H9 (cell line): ENCODE measurements at regions not wholly inside any gene's neighbourhood (a gene's known extent, or its start where the extent isn't known, plus 50 kb on each side); places are given as distances from the start of the nearest gene placed in this dataset.

Source experiments
- DNase-seq: peaks from one replicate; pipeline ENCODE4 v3.0.0-alpha.2; 2017
- H2AFZ ChIP-seq: one replicate; pipeline ENCODE4 v1.6.1; 2013; ENCODE audit warnings: mild to moderate bottlenecking, low read length, control low read depth, moderate library complexity
- H2AK5ac ChIP-seq: 2 replicates; pipeline ENCODE4 v1.6.1; 2013; ENCODE audit warnings: low read length, control low read depth, mixed read lengths; ENCODE audit not compliant: insufficient read length
- H2BK120ac ChIP-seq: one replicate; pipeline ENCODE4 v1.6.1; 2013; ENCODE audit warnings: low read depth, mild to moderate bottlenecking, low read length, control low read depth, inconsistent platforms; ENCODE audit not compliant: poor library complexity, severe bottlenecking
- H2BK12ac ChIP-seq: 2 replicates; pipeline ENCODE4 v1.6.1; 2013; ENCODE audit warnings: low read length, control low read depth, mixed read lengths, low read depth; ENCODE audit not compliant: insufficient read length
- H2BK15ac ChIP-seq: 2 replicates; pipeline ENCODE4 v1.6.1; 2013; ENCODE audit warnings: low read depth, low read length, control low read depth
- H2BK20ac ChIP-seq: one replicate; pipeline ENCODE4 v1.6.1; 2013; ENCODE audit warnings: low read depth, mild to moderate bottlenecking, low read length, control low read depth, inconsistent platforms; ENCODE audit not compliant: poor library complexity, severe bottlenecking
- H2BK5ac ChIP-seq: 2 replicates; pipeline ENCODE4 v1.6.1; 2013; ENCODE audit warnings: low read length, control low read depth, mixed read lengths; ENCODE audit not compliant: insufficient read length
- H3K14ac ChIP-seq: 2 replicates; pipeline ENCODE4 v1.6.1; 2013; ENCODE audit warnings: low read length, control low read depth; ENCODE audit not compliant: insufficient read depth
- H3K18ac ChIP-seq: 2 replicates; pipeline ENCODE4 v1.6.1; 2013; ENCODE audit warnings: low read depth, mild to moderate bottlenecking, mixed read lengths, low read length, control low read depth; ENCODE audit not compliant: insufficient read length
- H3K23ac ChIP-seq: 2 replicates; pipeline ENCODE4 v1.6.1; 2013; ENCODE audit warnings: low read length, control low read depth, mixed read lengths, low read depth; ENCODE audit not compliant: insufficient read length
- H3K23me2 ChIP-seq: 2 replicates; pipeline ENCODE4 v1.6.1; 2013; ENCODE audit warnings: low read depth, mild to moderate bottlenecking, mixed read lengths, low read length, control low read depth; ENCODE audit not compliant: insufficient read length, poor library complexity, severe bottlenecking
- H3K27ac ChIP-seq: 2 replicates; pipeline ENCODE4 v1.5.1; 2013; ENCODE audit warnings: low read length, control low read depth, mixed read lengths, low read depth; ENCODE audit not compliant: insufficient read length
- H3K27me3 ChIP-seq: 2 replicates; pipeline ENCODE4 v1.6.1; 2013; ENCODE audit warnings: low read length, control low read depth, inconsistent platforms; ENCODE audit not compliant: insufficient read depth
- H3K4ac ChIP-seq: 2 replicates; pipeline ENCODE4 v1.6.1; 2013; ENCODE audit warnings: low read depth, mild to moderate bottlenecking, control low read depth, inconsistent platforms, low read length, moderate library complexity
- H3K4me1 ChIP-seq: 2 replicates; pipeline ENCODE4 v1.6.1; 2013; ENCODE audit warnings: low read length, control low read depth, inconsistent platforms; ENCODE audit not compliant: insufficient read depth
- H3K4me2 ChIP-seq: 2 replicates; pipeline ENCODE4 v1.6.1; 2013; ENCODE audit warnings: low read length, control low read depth, mixed read lengths; ENCODE audit not compliant: insufficient read length, insufficient read depth
- H3K56ac ChIP-seq: 2 replicates; pipeline ENCODE4 v1.6.1; 2013; ENCODE audit warnings: low read depth, mild to moderate bottlenecking, mixed read lengths, low read length, control low read depth; ENCODE audit not compliant: insufficient read length
- H3K79me1 ChIP-seq: 2 replicates; pipeline ENCODE4 v1.6.1; 2013; ENCODE audit warnings: low read depth, mild to moderate bottlenecking, moderate library complexity, low read length, control low read depth, inconsistent platforms; ENCODE audit not compliant: insufficient read depth, poor library complexity, severe bottlenecking
- H3K79me2 ChIP-seq: 2 replicates; pipeline ENCODE4 v1.6.1; 2013; ENCODE audit warnings: low read length, control low read depth, inconsistent platforms; ENCODE audit not compliant: insufficient read depth
- H3K9ac ChIP-seq: 2 replicates; pipeline ENCODE4 v1.6.1; 2013; ENCODE audit warnings: low read length, control low read depth, mixed read lengths; ENCODE audit not compliant: insufficient read length; ENCODE audit errors: extremely low read depth
- H3K9me3 ChIP-seq: one replicate; pipeline ENCODE4 v1.6.1; 2013; ENCODE audit warnings: low read depth, low read length, inconsistent platforms; ENCODE audit not compliant: control insufficient read depth
- H3T11ph ChIP-seq: one replicate; pipeline ENCODE4 v1.6.1; 2013; ENCODE audit warnings: mild to moderate bottlenecking, low read length, control low read depth, inconsistent platforms
- H4K20me1 ChIP-seq: one replicate; pipeline ENCODE4 v1.6.1; 2013; ENCODE audit not compliant: control insufficient read depth, insufficient read length, insufficient read depth
- H4K5ac ChIP-seq: 2 replicates; pipeline ENCODE4 v1.6.1; 2013; ENCODE audit warnings: low read depth, mild to moderate bottlenecking, mixed read lengths, low read length, control low read depth; ENCODE audit not compliant: insufficient read length
- H4K8ac ChIP-seq: replicated peaks from 2 replicates; pipeline ENCODE4 v1.6.1; 2013; ENCODE audit warnings: low read length, control low read depth, mixed read lengths, low read depth; ENCODE audit not compliant: insufficient read length
- H4K91ac ChIP-seq: 2 replicates; pipeline ENCODE4 v1.6.1; 2013; ENCODE audit warnings: low read depth, mild to moderate bottlenecking, moderate library complexity, mixed read lengths, low read length, control low read depth; ENCODE audit not compliant: insufficient read length
- H3K27ac Mint-ChIP-seq, 3 experiments: 2 replicates in 2 of 3; 3 replicates in 1 of 3; pipeline ENCODE4 v1.8.0; 2020 to 2021; ENCODE audit warnings: mixed read lengths in 3 of 3, mild to moderate bottlenecking in 1 of 3, moderate library complexity in 1 of 3
- H3K27me3 Mint-ChIP-seq: 2 replicates; pipeline ENCODE4 v1.8.0; 2021; ENCODE audit warnings: low read depth, mild to moderate bottlenecking, moderate library complexity, mixed read lengths
- H3K36me3 Mint-ChIP-seq, 3 experiments: 2 replicates in 2 of 3; 3 replicates in 1 of 3; pipeline ENCODE4 v1.8.0; 2020 to 2021; ENCODE audit warnings: low read depth in 3 of 3, mixed read lengths in 3 of 3; ENCODE audit not compliant: insufficient read depth in 1 of 3
- H3K4me1 Mint-ChIP-seq, 2 experiments: 2 replicates each; pipeline ENCODE4 v1.8.0; 2020; ENCODE audit warnings: mixed read lengths in 2 of 2
- H3K4me3 Mint-ChIP-seq, 2 experiments: 2 replicates in 1 of 2; 3 replicates in 1 of 2; pipeline ENCODE4 v1.8.0; 2020 to 2021; ENCODE audit warnings: mild to moderate bottlenecking in 2 of 2, mixed read lengths in 2 of 2, moderate library complexity in 1 of 2
- H3K9me3 Mint-ChIP-seq, 2 experiments: 2 replicates in 1 of 2; 3 replicates in 1 of 2; pipeline ENCODE4 v1.8.0; 2020; ENCODE audit warnings: mild to moderate bottlenecking in 2 of 2, mixed read lengths in 2 of 2, moderate library complexity in 1 of 2
- CTCF ChIP-seq: fragments of 200-600 bp; sonication (generic); conservative IDR thresholded peaks from 3 replicates; pipeline ENCODE4 v1.8.0; 2021; ENCODE audit warnings: antibody characterized with exemption, mild to moderate bottlenecking
- WGBS: extraction: QIAGEN DNeasy Blood & Tissue Kit; methylation state at CpG from one replicate; pipeline ENCODE4 v1.1.7; 2013; ENCODE audit warnings: missing lambda C conversion rate, low lambda C conversion rate, mixed read lengths; ENCODE audit not compliant: insufficient read length; ENCODE audit errors: extremely low coverage; 5-methylcytosine and 5-hydroxymethylcytosine counted together

- H3K27me3 Mint-ChIP-seq, result peaks cover 11% of the 10 kb centered on the region
- peaks cover 2 to 3% of the 10 kb centered on the region in 2 experiments; a peak in 3 of 5 replicates for H3K9me3 Mint-ChIP-seq
- Histone ChIP-seq H3K23ac (no peak overlapping the region), H2AK5ac (no peak overlapping the region), H4K91ac (no peak overlapping the region), H4K20me1 (no peaks in the 10 kb centered on the region), H3K79me2 (no peaks in the 10 kb centered on the region), H3K4ac (no peak overlapping the region), H2BK5ac (no peak overlapping the region), H2BK120ac (no peak overlapping the region), H3K27ac (no peak overlapping the region), H4K8ac (no peak overlapping the region), H3T11ph (no peak overlapping the region), H2BK20ac (no peak overlapping the region), H3K23me2 (no peaks in the 10 kb centered on the region), H2BK12ac (no peak overlapping the region), H3K9me3 (no peaks in the 10 kb centered on the region), H3K18ac (no peak overlapping the region), H3K4me2 (no peak overlapping the region), H3K79me1 (no peaks in the 10 kb centered on the region), H3K14ac (no peak overlapping the region), H3K56ac (no peak overlapping the region), H2AFZ (no peak overlapping the region), H3K9ac (no peak overlapping the region), H3K27me3 (no peaks in the 10 kb centered on the region), H3K4me1 (no peaks in the 10 kb centered on the region; the same call in 1 of the 2 replicates), H2BK15ac (no peak overlapping the region), H4K5ac (no peak overlapping the region)
- TF ChIP-seq CTCF, result no peak
- WGBS, result no CpG with 5 or more reads among the region's 2 CpGs
- no peak overlapping the region for H3K4me3 Mint-ChIP-seq
- peaks cover 4 to 9% of the 10 kb centered on the region in 2 experiments; a peak in 3 of 4 replicates for H3K4me1 Mint-ChIP-seq
- H3K27ac Mint-ChIP-seq, result no peak overlapping the region
- peaks cover 0 to 4% (median 0%) of the 10 kb centered on the region in 3 experiments; a peak in 1 of 7 replicates for H3K36me3 Mint-ChIP-seq
- no peak for DNase-seq
These were observed 253.7 kb upstream of the DIAPH2 start for GRCh38 chrX:96430756-96431455.
